HG03175 (cell line): ENCODE measurements at regions not wholly inside any gene's neighbourhood (a gene's known extent, or its start where the extent isn't known, plus 50 kb on each side); places are given as distances from the start of the nearest gene placed in this dataset.

ENCODE experiments used
- ATAC-seq: cut with Tn5 transposase; IDR thresholded peaks from one replicate; pipeline ENCODE4 v1.9.1; 2021; ENCODE audit warnings: mild to moderate bottlenecking, moderate library complexity; ENCODE audit not compliant: unreplicated experiment

- no peak for ATAC-seq
Measured at GRCh38 chr7:131747658-131748232, 191.3 kb upstream of the PODXL start.

DNA sequence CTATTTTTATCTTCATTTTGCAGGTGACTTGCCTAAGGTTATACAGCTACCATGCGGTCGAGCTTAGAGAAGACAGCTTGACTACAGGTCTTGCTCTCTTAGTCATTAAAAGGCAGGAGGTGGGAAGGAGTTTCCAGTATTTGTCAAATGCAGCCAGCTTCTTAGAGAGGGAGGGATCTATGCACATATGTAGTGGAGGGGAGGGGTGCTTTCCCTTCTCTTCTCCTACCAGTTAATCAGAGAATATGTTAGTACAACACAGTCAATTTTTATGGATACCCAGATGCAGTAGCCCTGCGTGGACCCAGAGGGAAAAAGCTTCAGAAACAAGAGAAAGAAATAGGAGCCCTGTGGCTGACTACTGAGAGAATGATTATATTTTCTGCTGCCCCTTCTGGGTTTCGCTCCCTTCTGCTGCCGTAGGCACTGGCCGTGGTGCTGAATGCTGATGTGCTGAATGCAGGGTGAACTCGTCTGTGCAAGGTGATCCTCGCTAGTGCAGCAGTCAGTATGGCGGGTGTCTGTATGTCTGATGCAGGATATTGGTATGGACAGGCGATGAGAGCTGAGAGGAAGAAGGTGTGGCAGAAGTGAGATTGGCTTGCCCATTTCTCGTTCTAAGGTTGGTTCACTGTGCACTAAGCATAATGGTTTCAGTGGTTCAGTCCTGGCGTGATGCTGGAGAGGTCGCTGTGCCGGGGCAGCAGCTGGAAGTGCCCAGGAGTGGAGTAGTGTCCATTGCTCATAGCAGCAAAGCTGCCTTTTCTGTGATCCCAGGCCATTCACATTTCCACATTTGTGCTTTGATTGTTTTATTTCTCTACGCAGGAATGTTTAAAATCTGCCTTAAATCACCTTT lies 189.2 kb upstream of the PODXL start:
- ATAC-seq: no peak

- ATAC-seq: no peak
Measured at GRCh38 chr7:131741446-131741845, 185.0 kb upstream of the PODXL start.

GRCh38 chr7:131737746-131738465 lies 181.5 kb upstream of the PODXL start:
- no peak for ATAC-seq

GRCh38 chr7:131735101-131735500 lies 178.7 kb upstream of the PODXL start:
- no peak for ATAC-seq

GRCh38 chr7:131733604-131734003 lies 177.2 kb upstream of the PODXL start:
- no peak for ATAC-seq

- ATAC-seq: no peak
Measured at GRCh38 chr7:131727189-131727588, 170.8 kb upstream of the PODXL start.

DNA sequence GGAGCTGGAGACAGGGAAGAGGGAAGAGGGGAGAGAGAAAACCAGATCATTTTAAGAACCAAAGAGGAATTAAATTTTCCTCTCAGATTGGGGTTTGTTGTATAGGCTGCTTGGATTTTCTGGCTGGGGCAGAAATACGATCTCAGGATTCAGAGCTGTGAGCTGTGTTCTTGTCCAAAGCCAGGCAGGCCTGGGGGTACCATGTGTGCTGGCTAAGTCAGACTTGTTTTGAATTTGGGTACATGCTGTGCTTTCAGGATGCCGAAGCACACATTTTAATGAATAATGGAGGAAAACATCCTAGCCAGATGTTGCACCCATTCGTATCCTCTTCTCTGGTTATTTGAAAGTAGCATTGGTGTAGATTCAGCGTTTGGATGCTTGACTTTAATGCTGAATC lies 170.3 kb upstream of the PODXL start:
- ATAC-seq: no peak

DNA sequence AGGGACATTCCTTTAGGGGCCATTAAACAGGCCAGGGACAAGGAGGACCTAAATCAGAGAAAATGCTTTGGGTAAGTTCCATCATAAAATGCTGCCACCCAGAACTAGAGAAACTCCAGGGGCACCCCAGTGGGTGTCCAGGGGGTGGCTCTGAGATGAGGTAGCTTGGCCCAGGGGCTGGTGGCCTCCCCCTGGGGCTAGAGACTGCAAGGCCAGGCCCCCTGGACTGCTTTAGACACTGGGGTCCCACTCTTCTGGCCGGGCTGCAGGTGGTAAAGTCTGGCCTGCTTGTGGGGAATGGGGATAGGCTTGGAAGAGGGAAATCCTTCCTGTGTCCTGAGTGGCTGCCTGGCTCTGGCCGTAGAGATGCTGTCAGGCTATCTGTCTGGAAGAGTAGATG lies 169.6 kb upstream of the PODXL start:
- no peak for ATAC-seq

DNA sequence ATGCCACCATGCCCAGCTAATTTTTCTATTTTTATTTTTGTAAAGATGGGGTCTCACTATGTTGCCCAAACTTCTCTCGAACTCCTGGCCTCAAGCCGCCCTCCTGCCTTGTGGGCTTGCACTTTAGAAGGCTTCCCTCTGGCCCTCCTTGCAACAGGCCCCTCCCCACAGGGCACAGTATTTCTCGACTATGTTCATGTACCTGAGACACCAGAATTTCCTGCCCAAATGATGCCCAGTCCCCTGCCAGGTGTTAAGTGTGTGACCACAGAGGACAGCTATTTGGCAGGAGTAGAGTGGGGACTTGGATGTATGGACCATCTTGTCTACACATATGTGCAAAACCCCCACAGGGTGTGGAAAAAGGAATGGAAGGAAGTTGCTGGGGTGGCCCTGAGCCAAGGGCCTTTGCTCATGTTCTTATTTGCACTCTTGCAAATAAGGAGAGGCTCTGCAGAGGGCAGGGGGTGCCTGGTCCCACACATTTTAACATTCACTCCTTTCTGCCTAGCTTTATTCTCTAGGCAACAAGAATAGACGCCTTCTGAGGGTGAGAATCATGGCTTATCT lies 168.4 kb upstream of the PODXL start:
- no peak for ATAC-seq

- ATAC-seq: no peak
Measured at GRCh38 chr7:131723926-131724325, 167.5 kb upstream of the PODXL start.

- ATAC-seq: no peak
Measured at GRCh38 chr7:131722371-131722770, 165.9 kb upstream of the PODXL start.

DNA sequence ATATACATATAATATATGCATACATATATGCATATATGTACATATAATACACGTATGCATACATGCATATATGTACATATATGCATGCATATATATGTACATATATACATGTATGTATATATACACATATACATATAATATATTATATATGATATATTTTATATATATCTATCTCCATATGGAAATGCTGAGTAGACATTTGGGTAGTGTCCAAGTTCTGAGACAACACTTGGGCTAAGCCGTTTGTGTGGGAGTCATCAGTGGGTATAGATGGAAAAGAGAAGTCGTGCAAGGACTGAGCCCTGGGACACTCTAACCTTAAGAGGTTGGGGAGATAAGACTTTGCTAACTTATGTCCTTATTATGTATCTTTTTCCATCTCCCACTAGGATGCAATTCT lies 165.2 kb upstream of the PODXL start:
- no peak for ATAC-seq

- no peak for ATAC-seq
Measured at GRCh38 chr7:131720703-131721102, 164.3 kb upstream of the PODXL start.

GRCh38 chr7:131717181-131717580 lies 160.8 kb upstream of the PODXL start:
- no peak for ATAC-seq

- no peak for ATAC-seq
Measured at GRCh38 chr7:131699323-131699722, 142.9 kb upstream of the PODXL start.

DNA sequence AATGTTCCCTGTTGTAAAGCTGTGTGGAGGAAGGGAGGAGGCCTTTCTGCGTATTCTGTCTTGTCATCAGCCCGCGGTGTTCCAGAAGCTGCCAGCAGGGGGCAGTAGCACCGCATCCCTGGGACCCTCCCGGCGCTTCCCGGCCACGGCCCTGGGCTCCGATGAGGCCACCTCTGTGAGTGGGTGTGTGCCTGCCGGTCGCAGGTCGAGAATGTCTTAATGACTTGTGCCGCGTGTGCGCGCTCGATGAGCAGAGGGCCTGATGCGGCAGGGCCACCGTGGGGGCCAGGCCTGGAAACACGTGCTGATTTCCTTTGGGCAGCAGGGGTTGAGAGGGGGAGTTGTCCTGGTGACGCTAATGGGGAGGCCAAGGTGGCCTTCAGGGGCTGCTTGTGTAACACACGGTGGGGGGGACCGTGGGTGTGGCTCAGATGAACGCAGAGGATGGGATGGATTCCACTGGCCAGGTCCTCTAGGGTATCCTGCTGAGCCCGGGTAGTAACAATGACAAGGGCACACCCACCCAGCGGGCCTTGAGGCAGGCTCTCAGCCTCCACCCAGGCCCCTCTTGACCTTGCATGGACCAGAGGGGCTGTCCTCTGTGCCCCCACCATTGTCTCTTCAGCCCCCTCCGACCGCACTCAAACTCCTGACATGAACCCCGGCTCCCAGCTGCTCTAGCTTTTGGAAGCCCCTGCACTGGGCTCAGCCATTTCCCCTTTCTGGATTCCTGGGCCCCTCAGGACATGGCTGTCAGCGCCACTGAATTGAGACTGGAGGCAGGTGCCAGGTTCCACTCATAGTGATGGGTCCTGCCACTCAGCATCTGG lies 135.9 kb upstream of the PODXL start:
- no peak for ATAC-seq

GRCh38 chr7:131691454-131692130 lies 135.2 kb upstream of the PODXL start:
- ATAC-seq: no peak

GRCh38 chr7:131690441-131690840 lies 134.0 kb upstream of the PODXL start:
- ATAC-seq: no peak

DNA sequence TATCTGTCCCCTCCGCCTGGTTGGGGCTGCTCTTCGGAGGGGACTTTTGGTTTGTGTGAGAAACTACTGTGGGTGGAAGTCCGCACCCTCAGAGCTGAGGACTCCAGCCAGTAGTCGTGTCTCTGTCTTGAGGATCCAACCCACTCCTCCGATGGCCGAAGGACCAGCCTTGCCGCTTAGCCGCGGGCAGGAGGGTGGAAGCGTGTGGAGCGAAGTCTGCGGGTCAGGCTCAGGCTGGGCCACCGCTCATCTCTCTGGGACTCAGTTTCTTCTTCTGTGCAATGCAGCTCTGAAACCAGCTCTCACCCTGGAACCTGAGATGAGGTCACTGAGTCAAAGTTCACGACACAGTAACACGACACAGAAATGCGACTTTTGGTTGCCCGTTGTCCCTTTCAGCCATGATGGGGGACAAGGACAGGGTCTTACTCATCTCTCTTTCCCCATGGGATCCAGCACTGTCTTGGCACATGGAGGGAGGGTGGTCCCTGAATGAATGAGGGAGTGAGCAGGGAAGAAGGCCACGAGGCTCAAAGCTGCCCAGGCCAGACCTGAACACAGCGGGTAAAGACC lies 133.3 kb upstream of the PODXL start:
- ATAC-seq: no peak
